Keratinocyte (primary cell): ENCODE measurements at regions not wholly inside any gene's neighbourhood (a gene's known extent, or its start where the extent isn't known, plus 50 kb on each side); places are given as distances from the start of the nearest gene placed in this dataset.

Source experiments
- DNase-seq: peaks from one replicate; pipeline ENCODE4 v3.0.0-alpha.2; 2011; ENCODE audit warnings: low read depth, missing footprints, low spot score
- FAIRE-seq: peaks from 2 replicates; lab custom pipeline; 2011; peaks lifted over from hg19 to GRCh38; lab: Jason Lieb, UNC
- H2AFZ ChIP-seq: 2 replicates; pipeline ENCODE4 v1.6.0; 2012; ENCODE audit warnings: low read length, control low read depth, inconsistent platforms; ENCODE audit not compliant: control insufficient read depth
- H3K27ac ChIP-seq: 2 replicates; pipeline ENCODE4 v1.5.1; 2011; ENCODE audit warnings: low read length; ENCODE audit not compliant: control insufficient read depth, insufficient read depth
- H3K27me3 ChIP-seq: 3 replicates; pipeline ENCODE4 v1.6.0; 2011; ENCODE audit warnings: low read length; ENCODE audit not compliant: control insufficient read depth, insufficient read depth; ENCODE audit errors: extremely low read depth
- H3K36me3 ChIP-seq, 2 experiments: 2 replicates in 1 of 2; 3 replicates in 1 of 2; pipeline ENCODE4 v1.5.1; 2011; ENCODE audit warnings: low read length in 2 of 2, mild to moderate bottlenecking in 1 of 2; ENCODE audit not compliant: control insufficient read depth in 2 of 2, insufficient read depth in 2 of 2; ENCODE audit errors: extremely low read depth in 1 of 2
- H3K4me1 ChIP-seq: 3 replicates; pipeline ENCODE4 v1.5.1; 2011; ENCODE audit warnings: low read length; ENCODE audit not compliant: control insufficient read depth, insufficient read depth; ENCODE audit errors: extremely low read depth
- H3K4me2 ChIP-seq: 3 replicates; pipeline ENCODE4 v1.6.0; 2011; ENCODE audit warnings: low read depth, low read length; ENCODE audit not compliant: control insufficient read depth, insufficient read depth; ENCODE audit errors: extremely low read depth
- H3K4me3 ChIP-seq, 3 experiments: fragments of 200-600 bp in 1 of 3; sonication (generic) in 1 of 3; 2 replicates in 2 of 3; 3 replicates in 1 of 3; pipeline ENCODE4 v1.5.1; 2011 to 2016; ENCODE audit warnings: low read length in 3 of 3, mild to moderate bottlenecking in 3 of 3, control low read depth in 2 of 3, inconsistent platforms in 1 of 3, low read depth in 1 of 3, mixed read lengths in 1 of 3, mixed run types in 1 of 3, moderate library complexity in 1 of 3; ENCODE audit not compliant: control insufficient read depth in 2 of 3, insufficient read depth in 2 of 3; ENCODE audit errors: extremely low read depth in 1 of 3
- H3K79me2 ChIP-seq: 2 replicates; pipeline ENCODE4 v1.6.0; 2012; ENCODE audit warnings: low read length; ENCODE audit not compliant: control insufficient read depth, insufficient read depth
- H3K9ac ChIP-seq: 3 replicates; pipeline ENCODE4 v1.6.0; 2011; ENCODE audit warnings: low read length; ENCODE audit not compliant: control insufficient read depth, insufficient read depth; ENCODE audit errors: extremely low read depth
- H3K9me1 ChIP-seq: 3 replicates; pipeline ENCODE4 v1.6.0; 2011; ENCODE audit warnings: low read length; ENCODE audit not compliant: control insufficient read depth, insufficient read depth; ENCODE audit errors: extremely low read depth
- H3K9me3 ChIP-seq: 2 replicates; pipeline ENCODE4 v1.5.1; 2012; ENCODE audit warnings: low read depth, low read length; ENCODE audit not compliant: control insufficient read depth
- H4K20me1 ChIP-seq: 3 replicates; pipeline ENCODE4 v1.6.0; 2011; ENCODE audit warnings: low read length; ENCODE audit not compliant: control insufficient read depth, insufficient read depth; ENCODE audit errors: extremely low read depth
- EZH2 ChIP-seq: IDR thresholded peaks from one replicate; pipeline ENCODE4 v1.6.1; 2012; ENCODE audit warnings: inconsistent platforms, mild to moderate bottlenecking, low read length, moderate library complexity
- dilution Hi-C: fragments of 300-500 bp; cut with MboI; formaldehyde crosslinking; loops from one replicate; pipeline ENCODE4 v1.7.0; 2020; ENCODE audit warnings: low sequenced_read_pairs; ENCODE audit not compliant: extremely low pct_ligation_motif_present
- TF ChIP-seq, protein P1 (sequence below), 3 experiments: IDR thresholded peaks in 1 of 3; conservative IDR thresholded peaks in 1 of 3; optimal IDR thresholded peaks in 1 of 3; 2 replicates in 2 of 3; 3 replicates in 1 of 3; pipeline versions ENCODE3 to v1.5.1; 2011; ENCODE audit warnings: low read length in 3 of 3, mild to moderate bottlenecking in 3 of 3, moderate library complexity in 2 of 3, control low read depth in 1 of 3, inconsistent platforms in 1 of 3; ENCODE audit not compliant: insufficient read depth in 2 of 3; ENCODE audit errors: extremely low read depth in 1 of 3

- no peaks in the 10 kb centered on the region for H3K27me3 ChIP-seq
- H3K4me3 ChIP-seq = no peak overlapping the region
- FAIRE-seq (no peak), DNase-seq (no peak)
- H4K20me1 ChIP-seq = no peaks in the 10 kb centered on the region
- H3K9ac ChIP-seq = no peak overlapping the region
- H3K9me1 ChIP-seq = no peaks in the 10 kb centered on the region
- dilution Hi-C loops = no loop called here
- TF ChIP-seq, protein P1, sequence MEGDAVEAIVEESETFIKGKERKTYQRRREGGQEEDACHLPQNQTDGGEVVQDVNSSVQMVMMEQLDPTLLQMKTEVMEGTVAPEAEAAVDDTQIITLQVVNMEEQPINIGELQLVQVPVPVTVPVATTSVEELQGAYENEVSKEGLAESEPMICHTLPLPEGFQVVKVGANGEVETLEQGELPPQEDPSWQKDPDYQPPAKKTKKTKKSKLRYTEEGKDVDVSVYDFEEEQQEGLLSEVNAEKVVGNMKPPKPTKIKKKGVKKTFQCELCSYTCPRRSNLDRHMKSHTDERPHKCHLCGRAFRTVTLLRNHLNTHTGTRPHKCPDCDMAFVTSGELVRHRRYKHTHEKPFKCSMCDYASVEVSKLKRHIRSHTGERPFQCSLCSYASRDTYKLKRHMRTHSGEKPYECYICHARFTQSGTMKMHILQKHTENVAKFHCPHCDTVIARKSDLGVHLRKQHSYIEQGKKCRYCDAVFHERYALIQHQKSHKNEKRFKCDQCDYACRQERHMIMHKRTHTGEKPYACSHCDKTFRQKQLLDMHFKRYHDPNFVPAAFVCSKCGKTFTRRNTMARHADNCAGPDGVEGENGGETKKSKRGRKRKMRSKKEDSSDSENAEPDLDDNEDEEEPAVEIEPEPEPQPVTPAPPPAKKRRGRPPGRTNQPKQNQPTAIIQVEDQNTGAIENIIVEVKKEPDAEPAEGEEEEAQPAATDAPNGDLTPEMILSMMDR (optimal IDR thresholded peaks at IDR 0.05 in 1 of 3, IDR thresholded peaks at IDR 0.05 in 1 of 3, conservative IDR thresholded peaks at IDR 0.05 in 1 of 3; ENCODE audit: extremely low read depth in 1 of 3, insufficient read depth in 2 of 3, low read length in 3 of 3) = no peak
- TF ChIP-seq EZH2 = no peak
- no peaks in the 10 kb centered on the region for H3K9me3 ChIP-seq
- no peak overlapping the region for H2AFZ ChIP-seq
- H3K27ac ChIP-seq = no peak overlapping the region
- H3K4me1 ChIP-seq = peaks cover 32% of the 10 kb centered on the region
- H3K36me3 ChIP-seq = no peaks in the 10 kb centered on the region
- H3K4me2 ChIP-seq = no peak overlapping the region
- H3K79me2 ChIP-seq = no peaks in the 10 kb centered on the region
Observed at GRCh38 chr2:37457401-37457901, 113.0 kb downstream of the QPCT start.

GRCh38 chr2:37458133-37458532 is 113.7 kb downstream of the QPCT start:
- Histone ChIP-seq H3K9me1 (no peaks in the 10 kb centered on the region), H3K4me1 (peaks cover 32% of the 10 kb centered on the region), H3K4me3 (no peak overlapping the region), H3K4me2 (no peak overlapping the region), H3K9me3 (no peaks in the 10 kb centered on the region), H2AFZ (no peak overlapping the region), H4K20me1 (no peaks in the 10 kb centered on the region), H3K9ac (no peak overlapping the region), H3K79me2 (no peaks in the 10 kb centered on the region), H3K27ac (no peak overlapping the region), H3K36me3 (no peaks in the 10 kb centered on the region), H3K27me3 (no peaks in the 10 kb centered on the region)
- TF ChIP-seq, protein P1 (optimal IDR thresholded peaks at IDR 0.05 in 1 of 3, IDR thresholded peaks at IDR 0.05 in 1 of 3, conservative IDR thresholded peaks at IDR 0.05 in 1 of 3; ENCODE audit: extremely low read depth in 1 of 3, insufficient read depth in 2 of 3, low read length in 3 of 3) = no peak
- TF ChIP-seq EZH2 = no peak
- dilution Hi-C loops = no loop called here
- no peak for FAIRE-seq
- DNase-seq = no peak
